DND-41 (cell line): ENCODE measurements at regions not wholly inside any gene's neighbourhood (a gene's known extent, or its start where the extent isn't known, plus 50 kb on each side); places are given as distances from the start of the nearest gene placed in this dataset.

ENCODE experiments used
- CTCF ChIP-seq: IDR thresholded peaks from 2 replicates; pipeline ENCODE4 v1.5.1; 2012; ENCODE audit warnings: borderline replicate concordance, low read length, moderate library complexity, mild to moderate bottlenecking; ENCODE audit not compliant: poor library complexity, severe bottlenecking; ENCODE audit errors: extremely low read depth
- EZH2 ChIP-seq: IDR thresholded peaks from 3 replicates; pipeline ENCODE4 v1.6.1; 2012; ENCODE audit warnings: borderline replicate concordance, low read depth, mild to moderate bottlenecking, moderate library complexity, low read length, inconsistent platforms; ENCODE audit not compliant: severe bottlenecking

- TF ChIP-seq CTCF = no peak
- TF ChIP-seq EZH2 = no peak
Observed at GRCh38 chr1:234851450-234852438, 241.8 kb upstream of the IRF2BP2 start.
